PC-3 (cell line): ENCODE measurements at regions not wholly inside any gene's neighbourhood (a gene's known extent, or its start where the extent isn't known, plus 50 kb on each side); places are given as distances from the start of the nearest gene placed in this dataset.

Source experiments
- CTCF ChIP-seq: fragments of 300-600 bp; sonication (generic); conservative IDR thresholded peaks from 2 replicates; pipeline ENCODE4 v1.5.1; 2017; ENCODE audit warnings: antibody characterized with exemption, low read depth, mild to moderate bottlenecking, low read length
- EZH2 ChIP-seq: fragments of 300-600 bp; sonication (generic); IDR thresholded peaks from one replicate; pipeline ENCODE4 v1.6.1; 2017; ENCODE audit warnings: antibody characterized with exemption, mild to moderate bottlenecking, low read length; ENCODE audit not compliant: unreplicated experiment

- TF ChIP-seq CTCF (no peak), EZH2 (no peak)
Measured at GRCh38 chr5:171574376-171574775, 154.9 kb downstream of the FGF18 start.
